ENCODE measurements at regions not wholly inside any gene's neighbourhood (a gene's known extent, or its start where the extent isn't known, plus 50 kb on each side); places are given as distances from the start of the nearest gene placed in this dataset.
"Not testable (repeated sequence)": the region's sequence is repeated elsewhere in the genome, so short reads cannot be mapped to it uniquely, and the experiment has no call there.

DNA sequence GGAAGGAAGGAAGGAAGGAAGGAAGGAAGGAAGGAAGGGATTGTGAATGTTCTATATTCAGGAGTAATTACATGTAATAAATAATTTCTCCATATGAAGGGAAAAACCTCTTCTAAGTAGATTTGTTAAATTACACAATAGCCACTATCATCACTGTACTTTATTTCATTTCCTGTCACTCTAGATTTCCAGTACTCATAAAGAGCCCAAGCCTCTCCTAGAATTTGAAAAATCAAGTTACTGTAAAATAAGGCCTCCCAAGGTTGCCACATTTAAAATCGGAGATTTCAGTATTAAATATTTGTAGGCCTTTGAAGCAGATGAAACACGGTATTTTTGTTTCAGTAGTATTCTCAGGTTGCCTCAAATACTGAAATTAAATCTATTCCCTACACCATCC is 499.0 kb downstream of the CDH10 start:
- no peak for DNase-seq

DNA sequence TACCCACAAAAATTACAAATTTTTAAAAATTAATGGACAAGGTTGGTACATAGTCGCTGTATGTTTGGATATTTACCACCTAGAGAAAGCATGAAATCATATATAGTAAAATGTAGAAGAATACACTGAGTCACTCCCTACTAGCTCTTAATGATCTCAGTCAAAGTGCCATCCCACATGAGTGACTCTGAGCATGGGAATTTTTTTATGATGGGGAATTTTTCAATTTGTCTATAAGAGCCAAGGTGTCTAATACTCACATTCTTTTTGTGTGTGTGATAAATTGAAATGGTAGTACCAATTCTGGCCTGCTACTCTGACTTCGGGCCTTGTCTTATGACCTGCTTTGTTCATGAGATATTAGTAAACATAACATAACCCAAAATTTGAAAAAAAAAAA is 483.2 kb downstream of the CDH10 start:
- no peak for DNase-seq

DNA sequence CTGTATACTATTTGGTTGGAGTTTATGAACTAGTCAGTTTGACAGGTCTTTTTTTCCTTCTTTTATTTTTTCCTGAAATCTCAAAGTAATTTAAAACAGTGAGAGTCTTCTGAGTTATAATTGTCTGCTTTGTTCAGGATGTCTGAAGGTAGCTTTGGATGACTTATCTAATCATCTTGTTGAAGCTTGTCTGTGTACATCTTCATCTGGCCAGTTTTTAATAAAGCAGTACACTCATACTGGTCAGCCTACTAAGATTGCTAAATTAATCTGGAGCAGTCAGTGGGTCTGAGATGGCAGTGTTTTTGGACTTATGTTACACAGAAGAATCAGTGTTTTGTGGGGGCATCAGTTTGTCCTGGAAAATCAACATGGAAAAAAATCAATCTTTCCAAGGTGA is 482.4 kb downstream of the CDH10 start:
- DNase-seq, result no peak

DNA sequence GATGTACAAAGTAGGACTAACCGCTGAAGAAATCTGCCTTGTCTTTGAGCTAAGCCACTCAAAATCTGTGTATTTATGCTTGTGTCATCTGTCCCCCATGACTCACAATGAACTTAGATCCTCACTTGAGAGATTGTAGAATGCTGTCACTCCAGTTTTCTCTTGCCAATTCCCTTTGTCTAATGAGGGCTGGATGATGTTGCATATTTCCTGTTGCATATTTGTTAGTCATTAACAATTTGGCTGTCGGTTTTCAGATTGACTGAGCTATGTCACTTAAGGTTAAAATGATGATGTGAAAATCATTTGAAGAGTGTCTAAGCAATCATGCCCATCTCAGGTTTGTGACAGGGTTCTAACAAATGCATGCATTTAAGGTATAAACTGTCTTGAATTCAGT is 481.7 kb downstream of the CDH10 start:
- DNase-seq, result no peak

DNA sequence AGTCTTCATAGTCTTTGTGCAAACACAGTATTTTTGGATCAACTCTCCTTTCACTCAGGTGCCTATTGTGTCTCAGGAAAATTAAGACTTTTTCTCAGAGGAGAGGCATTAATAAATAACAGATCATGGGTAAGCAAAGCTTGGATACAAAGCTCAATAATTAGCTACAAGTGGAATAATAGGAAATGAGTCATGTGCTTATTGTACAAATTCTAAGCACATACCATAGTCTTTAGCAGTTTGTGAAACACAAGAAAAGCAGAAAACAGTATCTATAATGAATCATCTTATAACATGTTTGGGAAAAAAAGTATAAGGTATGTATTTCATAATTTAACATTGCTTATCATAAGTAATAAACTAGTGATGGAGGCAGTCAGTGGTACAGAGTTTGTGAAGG is 477.0 kb downstream of the CDH10 start:
- no peak for DNase-seq

DNA sequence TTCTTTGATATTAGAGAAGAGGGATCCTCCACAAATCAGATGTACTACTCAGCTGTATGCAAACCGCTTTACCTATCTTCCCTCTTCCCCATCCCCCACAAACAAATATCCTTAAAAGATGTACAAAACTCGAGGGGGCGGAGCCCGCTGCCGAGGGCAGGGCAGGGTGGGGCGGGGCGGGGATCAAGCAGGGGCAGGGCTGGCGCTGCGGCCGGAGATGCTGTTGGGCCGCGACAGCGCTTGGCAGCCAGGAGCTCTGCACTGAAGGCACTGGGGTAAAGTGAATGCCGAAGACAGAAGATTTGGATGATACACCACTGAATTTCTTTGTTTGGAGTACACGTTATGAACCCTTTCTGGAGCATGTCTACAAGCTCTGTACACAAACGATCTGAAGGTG is 474.8 kb downstream of the CDH10 start:
- no peak for DNase-seq

DNA sequence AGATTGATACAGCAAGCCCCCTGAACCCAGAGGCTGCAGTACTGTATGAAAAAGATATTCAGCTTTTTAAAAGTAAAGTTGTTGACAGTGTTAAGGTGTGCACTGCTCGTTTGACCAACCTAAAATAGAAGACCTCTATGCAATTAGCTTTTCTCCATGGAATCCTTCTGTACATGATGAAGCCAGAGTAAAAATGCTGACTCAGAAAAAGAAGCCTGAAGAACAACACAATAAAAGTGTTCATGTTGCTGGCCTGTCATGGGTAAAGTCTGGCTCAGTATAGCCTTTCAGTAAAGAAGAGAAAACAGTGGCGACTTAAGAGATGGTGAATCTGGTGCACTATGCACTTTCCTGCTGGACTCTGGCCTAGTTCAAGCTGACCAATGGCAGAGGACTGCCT is 473.8 kb downstream of the CDH10 start:
- not testable (repeated sequence) for DNase-seq

DNA sequence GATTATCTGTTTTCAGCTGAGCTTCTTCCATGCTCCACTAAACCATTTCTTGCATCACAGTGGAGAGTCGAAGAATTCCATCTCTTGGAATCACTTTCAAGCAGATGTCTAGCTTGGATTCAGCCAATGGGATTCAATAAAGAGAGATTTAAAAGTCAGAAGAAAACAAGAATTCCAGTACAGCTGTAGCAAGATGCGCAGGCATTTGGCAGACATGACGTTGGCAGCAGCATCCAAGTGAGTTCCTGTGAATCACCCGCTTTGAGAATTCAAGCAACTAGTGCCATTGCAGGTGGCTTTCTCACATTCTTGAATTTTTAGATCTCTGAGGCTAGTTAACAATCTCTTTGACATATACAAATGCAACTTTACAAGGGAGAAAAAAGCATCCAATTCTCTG is 467.0 kb downstream of the CDH10 start:
- no peak for DNase-seq

DNA sequence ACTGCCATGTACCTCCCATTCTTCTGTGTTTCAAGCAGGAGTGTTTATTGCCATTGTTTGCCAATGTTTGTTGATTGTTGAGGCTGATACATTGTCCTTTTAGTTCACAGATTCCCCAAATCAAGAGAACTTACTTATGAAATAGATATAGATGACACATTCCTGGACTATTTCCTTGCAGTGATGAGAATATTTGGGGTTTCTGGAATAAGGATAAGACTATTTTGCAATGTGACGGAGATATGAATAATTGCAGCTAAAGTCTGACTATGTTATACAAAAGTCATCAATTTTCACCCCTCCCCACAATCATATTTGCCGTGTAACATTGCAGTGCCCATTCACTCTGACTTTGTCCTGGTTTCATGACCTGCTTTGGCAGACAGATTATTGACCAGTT is 460.8 kb downstream of the CDH10 start:
- no peak for DNase-seq

DNA sequence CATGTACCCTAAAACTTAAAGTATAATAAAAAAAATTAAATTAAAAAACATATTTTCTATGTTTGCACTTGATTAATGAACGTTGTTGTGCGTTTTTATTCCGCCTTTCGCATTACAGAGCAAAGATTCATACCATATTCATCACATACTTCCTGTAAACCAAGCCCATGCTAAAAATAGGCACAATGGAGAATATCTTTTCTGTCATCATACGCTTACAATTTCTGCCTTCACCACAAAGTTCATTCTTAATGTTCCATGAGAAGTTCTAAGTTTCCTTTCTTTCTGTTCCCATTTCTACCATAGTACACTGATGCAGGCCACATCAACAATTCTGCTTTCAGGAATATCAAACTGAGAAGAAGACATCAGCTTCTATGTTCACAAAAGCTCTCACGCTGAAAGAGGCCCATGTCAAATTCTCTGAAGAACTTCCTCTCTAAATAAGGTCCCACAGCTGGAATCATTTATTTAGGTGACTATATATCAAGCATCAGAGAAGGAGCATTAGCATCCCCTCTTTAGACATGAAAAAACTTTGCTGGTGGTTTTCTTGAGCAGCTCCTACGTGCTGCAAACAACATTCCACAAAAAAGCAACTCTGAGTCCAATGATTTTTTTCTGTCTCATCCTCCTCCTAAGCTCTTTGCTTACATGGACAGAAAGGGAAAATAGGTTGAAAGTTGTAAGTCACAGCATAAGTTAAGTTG is 456.4 kb downstream of the CDH10 start:
- no peak for DNase-seq

DNA sequence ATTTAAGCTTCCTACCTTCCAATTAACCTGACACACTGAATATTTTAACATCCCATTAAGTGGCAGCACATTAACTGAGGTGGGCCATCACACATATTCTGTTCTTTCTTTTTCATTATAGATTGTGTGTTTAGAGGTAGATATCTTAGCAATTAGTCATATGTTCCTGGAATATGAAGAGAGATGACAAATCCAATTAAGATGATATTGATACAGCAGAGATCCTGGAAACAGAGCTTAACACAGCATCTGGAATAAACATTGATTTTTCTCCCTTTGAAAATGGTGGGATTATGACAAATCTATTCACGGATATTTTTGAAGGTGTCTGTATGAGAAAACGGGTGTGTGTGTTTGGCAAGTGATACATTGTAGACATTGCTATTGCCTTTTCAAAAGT is 448.0 kb downstream of the CDH10 start:
- DNase-seq, result no peak

DNA sequence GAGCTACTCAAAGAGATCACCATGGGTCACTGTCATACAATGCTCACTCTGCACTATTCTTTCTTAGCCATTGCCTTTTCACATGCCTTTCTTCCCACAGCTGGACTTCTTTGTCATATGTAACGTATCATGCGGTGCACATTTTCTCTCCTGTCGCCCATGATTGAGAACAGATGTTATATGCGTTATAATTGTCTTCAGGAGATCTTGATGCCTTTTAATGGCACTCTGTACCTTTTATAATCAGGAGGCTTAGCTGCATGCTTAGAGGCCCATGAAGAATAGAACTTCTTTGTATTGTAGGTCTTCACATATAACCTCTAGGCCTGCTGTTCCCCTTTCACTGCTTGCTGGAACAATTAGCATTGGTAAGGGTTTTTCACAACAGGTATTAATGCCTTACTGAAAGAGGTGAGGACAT is 436.1 kb downstream of the CDH10 start:
- DNase-seq, result no peak

DNA sequence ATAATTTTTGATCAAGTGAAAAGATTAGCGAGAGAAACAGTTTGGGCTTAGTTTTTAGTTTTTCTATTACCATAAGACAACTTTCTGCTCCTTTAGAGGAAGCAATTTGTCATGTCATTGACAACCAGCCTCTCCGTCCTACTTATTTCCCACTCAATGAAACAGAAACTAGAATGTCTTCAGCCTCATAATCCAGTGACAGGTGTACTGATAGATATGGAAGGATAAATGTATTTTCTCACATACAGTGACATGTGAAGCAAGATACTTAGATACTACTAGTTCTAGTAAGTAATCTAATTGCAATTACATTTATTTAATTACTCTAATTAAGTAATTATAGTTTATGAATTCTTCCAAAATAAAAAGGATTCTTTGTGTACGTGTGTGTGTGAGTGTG is 429.7 kb downstream of the CDH10 start:
- DNase-seq, result no peak

DNA sequence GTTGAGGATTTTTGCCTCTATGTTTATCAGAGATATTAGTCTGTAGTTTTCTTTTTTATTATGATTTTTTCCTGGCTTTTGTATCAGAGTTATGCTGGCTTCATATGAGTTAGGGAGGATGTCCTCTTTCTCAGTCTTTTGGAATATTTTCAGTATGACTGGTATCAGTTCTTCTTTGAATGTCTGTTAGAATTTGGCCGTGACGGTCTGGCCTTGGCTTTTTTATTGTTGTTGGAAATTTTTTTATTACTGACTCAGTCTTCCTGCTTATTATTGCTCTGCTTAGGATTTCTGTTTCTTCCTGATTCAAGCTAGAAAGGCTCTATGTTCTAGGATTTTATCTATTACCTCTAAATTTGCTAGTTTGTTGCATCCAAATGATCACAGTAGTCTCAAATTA is 421.9 kb downstream of the CDH10 start:
- DNase-seq, result no peak

DNA sequence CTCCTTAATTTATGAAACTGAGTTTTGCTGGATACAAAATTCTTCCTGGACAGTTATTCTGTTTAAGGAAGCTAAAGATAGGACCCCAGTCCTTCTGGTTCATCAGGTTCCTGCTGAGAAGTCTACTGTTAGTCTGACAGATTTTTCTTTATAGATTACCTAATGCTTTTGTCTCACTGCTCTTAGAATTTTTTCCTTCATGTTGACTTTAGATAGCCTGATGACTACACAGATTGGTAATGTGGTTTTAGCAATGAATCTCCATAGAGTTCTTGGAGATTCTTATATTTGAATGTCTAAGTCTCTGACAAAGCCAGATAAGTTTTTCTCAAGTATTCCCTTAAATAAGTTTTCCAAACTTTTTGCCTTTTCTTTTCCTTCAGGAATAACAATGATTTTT is 419.7 kb downstream of the CDH10 start:
- no peak for DNase-seq

DNA sequence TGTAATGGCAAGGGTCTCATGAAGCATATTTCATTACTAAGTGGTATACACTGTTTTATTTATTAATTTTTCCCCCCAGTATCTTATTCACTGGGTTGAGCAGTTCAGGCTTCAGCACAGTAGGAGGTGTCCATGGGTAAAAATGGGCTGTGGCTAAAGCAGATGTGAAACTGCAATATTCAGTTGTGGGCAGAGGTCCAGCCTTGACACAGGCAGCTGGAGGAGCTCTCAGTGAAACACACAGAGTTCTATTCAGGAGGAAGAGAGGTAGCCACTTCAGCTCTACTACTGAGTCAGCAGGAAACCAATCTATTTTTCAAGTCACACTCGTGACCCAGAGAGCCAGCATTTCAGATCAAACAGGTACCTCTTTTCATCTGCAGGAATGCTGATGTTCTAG is 418.3 kb downstream of the CDH10 start:
- DNase-seq, result peak in 1 of 2 donors; percentile 1

DNA sequence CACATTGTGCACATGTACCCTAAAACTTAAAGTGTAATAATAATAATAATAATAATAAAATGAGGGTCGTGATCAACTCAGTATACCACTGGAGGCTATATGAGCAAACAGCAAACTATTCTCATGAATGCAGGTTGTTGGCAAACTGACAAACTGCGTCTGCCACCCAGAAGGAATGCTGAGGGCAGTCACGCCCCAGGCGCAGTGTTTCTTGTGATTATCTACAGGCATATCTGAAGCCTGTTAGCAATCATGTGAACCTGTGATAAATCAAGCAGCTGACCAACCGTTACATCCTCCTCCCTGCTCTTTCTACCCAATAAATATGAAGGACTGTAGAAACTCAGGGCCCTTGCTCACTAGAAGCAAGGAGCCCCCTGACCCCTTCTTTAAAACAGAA is 416.9 kb downstream of the CDH10 start:
- DNase-seq, result not testable (repeated sequence)

DNA sequence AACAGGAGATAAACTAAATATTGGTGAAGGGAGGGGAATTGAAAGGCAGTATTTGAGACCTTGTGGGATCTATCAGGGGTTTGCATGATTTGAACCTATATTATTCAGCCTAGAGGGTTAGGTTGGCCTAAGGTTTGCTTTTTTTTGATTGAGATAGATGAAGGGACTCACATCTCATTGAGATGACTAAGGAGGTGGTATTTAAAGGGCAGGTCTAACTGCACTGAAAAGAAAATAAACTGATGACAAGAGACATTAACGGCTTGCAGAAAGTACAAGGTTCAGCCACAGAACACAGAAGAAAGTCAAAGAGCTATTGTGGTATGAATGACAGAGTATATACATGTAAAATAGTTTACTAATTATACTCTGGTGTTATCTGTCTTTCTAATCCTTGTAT is 412.7 kb downstream of the CDH10 start:
- no peak for DNase-seq

DNA sequence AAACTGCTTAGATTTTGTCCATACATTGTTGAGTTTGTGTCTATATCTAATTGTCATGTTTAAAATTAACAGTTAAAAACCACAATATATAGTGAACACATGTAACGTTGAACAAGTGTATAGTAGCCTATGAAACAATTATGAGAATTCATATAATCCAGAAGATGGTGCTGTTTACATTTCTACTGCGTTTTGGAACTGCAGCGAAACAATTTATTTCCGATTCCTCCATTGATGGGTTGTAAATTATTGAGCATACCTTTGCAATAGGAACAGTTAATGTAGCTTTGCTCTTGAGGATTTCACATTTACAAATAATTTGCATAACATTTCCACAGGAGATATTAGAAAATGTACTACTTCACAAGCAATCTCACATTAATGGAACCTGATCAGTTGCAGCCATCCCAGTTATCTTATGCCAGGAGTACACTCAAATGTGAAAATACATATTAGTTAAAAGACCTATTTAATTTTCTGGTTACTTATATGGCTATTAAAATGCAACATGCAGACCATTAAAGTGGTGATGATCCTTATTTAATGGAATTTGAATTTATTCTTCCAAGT is 411.8 kb downstream of the CDH10 start:
- peak in 1 of 2 donors; percentile 14 for DNase-seq

DNA sequence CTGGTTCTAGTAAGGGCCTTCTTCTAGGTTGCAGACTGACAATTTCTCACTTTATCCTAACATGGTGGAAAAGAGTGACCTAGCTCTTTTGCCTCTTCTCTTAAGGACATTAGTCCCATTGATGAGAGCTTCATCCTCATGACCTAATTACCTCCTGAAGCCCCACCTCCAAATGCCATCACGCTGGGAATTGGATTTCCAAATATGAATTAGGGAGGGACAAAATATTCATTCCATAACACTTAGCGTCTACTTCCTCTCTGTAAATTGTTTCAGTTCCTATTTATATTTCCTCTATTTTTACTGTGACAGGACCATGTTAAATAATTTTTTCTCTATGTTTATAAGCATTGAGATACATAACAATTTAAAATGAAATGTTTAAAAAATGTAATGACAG is 408.8 kb downstream of the CDH10 start:
- no peak for DNase-seq

DNA sequence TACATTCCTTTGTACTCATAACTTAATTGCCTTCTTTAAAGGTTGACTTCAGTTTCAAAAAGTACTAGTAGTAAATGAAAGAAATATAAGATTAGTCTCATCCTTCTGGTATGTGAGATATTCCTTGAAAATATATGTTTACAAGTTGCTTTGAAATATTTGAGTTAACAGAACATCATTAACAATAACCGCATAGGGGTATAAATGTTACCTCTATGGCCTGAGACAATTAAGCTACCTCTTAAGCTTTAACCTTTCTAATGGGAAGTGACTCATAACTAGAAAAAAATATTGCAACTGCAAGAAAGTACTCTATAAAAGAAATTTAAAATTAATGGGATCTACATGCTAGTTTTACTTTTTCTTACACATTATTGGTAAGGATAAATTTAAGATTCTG is 399.0 kb downstream of the CDH10 start:
- DNase-seq, result no peak

DNA sequence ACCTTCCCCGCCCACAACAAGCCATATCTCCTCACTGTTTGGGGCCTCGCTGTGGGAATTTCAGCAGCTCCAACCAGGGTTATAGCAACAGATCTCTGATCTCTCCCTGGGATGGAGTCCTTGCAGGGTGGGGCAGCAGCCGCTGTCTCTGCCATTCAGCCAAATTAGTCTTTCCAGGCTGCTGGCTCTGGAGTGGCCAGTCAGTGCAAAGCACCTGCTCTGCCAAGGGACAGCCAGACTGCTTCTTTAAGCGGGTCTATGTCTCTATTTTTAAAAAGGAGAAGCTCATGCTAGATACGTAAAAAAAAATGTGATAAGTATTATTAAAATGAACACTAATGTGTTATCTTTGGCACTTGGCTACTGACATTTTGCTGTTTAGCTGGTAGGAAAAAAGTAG is 380.2 kb downstream of the CDH10 start:
- DNase-seq, result no peak

DNA sequence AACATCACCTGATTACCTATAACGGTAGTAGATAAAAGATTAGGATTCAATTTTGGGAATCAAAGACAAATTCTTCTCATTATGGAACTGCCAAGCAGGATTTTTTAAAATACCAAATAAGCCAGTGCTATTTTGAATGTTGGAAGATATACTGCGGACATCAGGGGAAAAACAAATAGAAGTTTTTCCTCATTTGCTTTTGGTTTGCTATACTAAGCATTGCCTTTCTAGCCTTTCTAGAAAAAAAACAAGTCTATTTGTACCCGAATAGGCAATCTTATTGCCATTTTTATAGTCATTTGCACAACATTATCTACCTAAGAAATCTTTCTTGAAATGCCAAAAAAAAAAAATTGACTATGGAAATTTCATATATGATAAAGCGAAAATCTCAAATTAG is 379.5 kb downstream of the CDH10 start:
- no peak for DNase-seq

DNA sequence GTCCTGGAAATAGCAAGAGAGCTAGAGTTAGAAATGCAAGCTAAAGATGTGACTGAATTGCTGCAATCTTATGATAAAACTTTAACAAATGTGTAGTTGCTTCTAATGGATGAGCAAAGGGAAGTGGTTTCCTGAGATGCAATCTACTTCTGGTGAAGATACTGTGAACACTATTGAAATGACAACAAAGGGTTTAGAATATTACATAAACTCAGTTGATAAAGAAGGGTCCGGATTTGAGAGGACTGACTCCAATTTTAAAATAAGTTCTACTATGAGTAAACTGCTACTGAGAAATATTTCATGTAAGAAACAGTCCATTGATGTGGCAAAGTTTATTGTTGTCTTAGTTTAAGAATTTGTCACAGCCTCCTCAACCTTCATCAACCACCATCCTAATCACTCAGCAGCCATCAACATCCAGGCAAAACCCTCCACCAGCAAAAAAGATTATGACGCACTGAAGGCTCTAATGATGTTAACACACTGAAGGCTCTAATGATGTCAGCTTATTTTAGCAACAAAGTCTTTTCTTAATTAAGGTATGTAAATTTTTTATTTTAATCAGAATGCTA is 376.2 kb downstream of the CDH10 start:
- no peak for DNase-seq

DNA sequence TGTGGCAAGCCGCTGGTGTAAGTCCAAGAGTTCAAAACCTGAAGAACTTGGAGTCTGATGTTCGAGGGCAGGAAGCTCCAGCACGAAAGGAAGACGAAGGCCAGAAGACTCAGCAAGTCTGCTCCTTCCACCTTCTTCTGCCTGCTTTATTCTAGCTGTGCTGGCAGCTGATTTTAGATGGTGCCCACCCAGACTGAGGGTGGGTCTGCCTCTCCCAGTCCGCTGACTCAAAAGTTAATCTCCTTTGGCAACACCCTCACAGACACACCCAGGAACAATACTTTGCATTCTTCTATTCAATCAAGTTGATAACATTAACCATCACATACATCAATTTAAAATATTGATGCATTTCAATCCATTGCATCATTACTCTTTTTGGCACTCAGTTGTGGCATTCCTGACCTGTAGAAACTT is 373.1 kb downstream of the CDH10 start:
- DNase-seq, result not testable (repeated sequence)
